ENCODE measurements at regions not wholly inside any gene's neighbourhood (a gene's known extent, or its start where the extent isn't known, plus 50 kb on each side); places are given as distances from the start of the nearest gene placed in this dataset.

GRCh38 chr13:55528434-55528833 lies 1612.3 kb upstream of the PRR20A start:
- no peaks in the 10 kb centered on the region for H3K9me3 ChIP-seq (ENCODE audit: insufficient read depth, low read depth, low read length)
- TF ChIP-seq EZH2 (IDR thresholded peaks at IDR 0.05; ENCODE audit: insufficient read depth, low read length) (no peak), CTCF (IDR thresholded peaks at IDR 0.05; ENCODE audit: insufficient read depth, low read depth, low read length) (no peak)
- Mint-ChIP-seq H3K36me3 (ENCODE audit: low read depth, unreplicated experiment) (no peaks in the 10 kb centered on the region), H3K27me3 (ENCODE audit: low read depth, unreplicated experiment) (no peaks in the 10 kb centered on the region), H3K4me1 (ENCODE audit: low read depth, unreplicated experiment) (peaks cover 2% of the 10 kb centered on the region), H3K9me3 (ENCODE audit: unreplicated experiment) (no peaks in the 10 kb centered on the region), H3K4me3 (ENCODE audit: unreplicated experiment) (no peak overlapping the region), H3K27ac (ENCODE audit: unreplicated experiment) (no peak overlapping the region)
- no peaks in the 10 kb centered on the region for H3K79me2 ChIP-seq (ENCODE audit: insufficient read depth, low read length)
- H2AFZ ChIP-seq (ENCODE audit: low read depth, low read length): no peak overlapping the region
- H3K27ac ChIP-seq (ENCODE audit: low read depth, low read length): no peak overlapping the region
- no peaks in the 10 kb centered on the region for H3K36me3 ChIP-seq (ENCODE audit: insufficient read depth, low read length)
- no peak overlapping the region for H3K9ac ChIP-seq (ENCODE audit: low read length)
- H3K4me3 ChIP-seq (ENCODE audit: insufficient read depth, low read depth, low read length): no peak overlapping the region
- no peaks in the 10 kb centered on the region for H3K4me1 ChIP-seq (ENCODE audit: insufficient read depth, low read length)
- H3K27me3 ChIP-seq (ENCODE audit: insufficient read depth, low read length): no peaks in the 10 kb centered on the region
- no peak for FAIRE-seq
- no peaks in the 10 kb centered on the region for H4K20me1 ChIP-seq (ENCODE audit: insufficient read depth, low read length)
- DNase-seq (ENCODE audit: low read depth): no peak
- H3K4me2 ChIP-seq (ENCODE audit: low read length): no peak overlapping the region

GRCh38 chr13:55534306-55534705 lies 1606.4 kb upstream of the PRR20A start:
- TF ChIP-seq EZH2 (IDR thresholded peaks at IDR 0.05; ENCODE audit: insufficient read depth, low read length) (no peak), CTCF (IDR thresholded peaks at IDR 0.05; ENCODE audit: insufficient read depth, low read depth, low read length) (no peak)
- Histone ChIP-seq H3K4me1 (ENCODE audit: insufficient read depth, low read length) (no peaks in the 10 kb centered on the region), H3K27me3 (ENCODE audit: insufficient read depth, low read length) (no peaks in the 10 kb centered on the region), H3K79me2 (ENCODE audit: insufficient read depth, low read length) (no peaks in the 10 kb centered on the region), H3K9me3 (ENCODE audit: insufficient read depth, low read depth, low read length) (no peaks in the 10 kb centered on the region), H4K20me1 (ENCODE audit: insufficient read depth, low read length) (no peaks in the 10 kb centered on the region), H2AFZ (ENCODE audit: low read depth, low read length) (no peak overlapping the region), H3K9ac (ENCODE audit: low read length) (no peak overlapping the region), H3K4me3 (ENCODE audit: insufficient read depth, low read depth, low read length) (no peak overlapping the region), H3K36me3 (ENCODE audit: insufficient read depth, low read length) (no peaks in the 10 kb centered on the region), H3K4me2 (ENCODE audit: low read length) (no peak overlapping the region), H3K27ac (ENCODE audit: low read depth, low read length) (no peak overlapping the region)
- no peak for FAIRE-seq
- DNase-seq (ENCODE audit: low read depth): no peak
- Mint-ChIP-seq H3K9me3 (ENCODE audit: unreplicated experiment) (peaks cover 3% of the 10 kb centered on the region), H3K36me3 (ENCODE audit: low read depth, unreplicated experiment) (no peaks in the 10 kb centered on the region), H3K4me3 (ENCODE audit: unreplicated experiment) (no peak overlapping the region), H3K27me3 (ENCODE audit: low read depth, unreplicated experiment) (no peaks in the 10 kb centered on the region), H3K4me1 (ENCODE audit: low read depth, unreplicated experiment) (no peaks in the 10 kb centered on the region), H3K27ac (ENCODE audit: unreplicated experiment) (no peak overlapping the region)

- H3K4me3 ChIP-seq (ENCODE audit: insufficient read depth, low read depth, low read length): no peak overlapping the region
- no peak overlapping the region for H3K27ac ChIP-seq (ENCODE audit: low read depth, low read length)
- FAIRE-seq (no peak), DNase-seq (ENCODE audit: low read depth) (no peak)
- Mint-ChIP-seq H3K9me3 (ENCODE audit: unreplicated experiment) (peaks cover 3% of the 10 kb centered on the region), H3K27me3 (ENCODE audit: low read depth, unreplicated experiment) (no peaks in the 10 kb centered on the region), H3K27ac (ENCODE audit: unreplicated experiment) (no peak overlapping the region), H3K4me3 (ENCODE audit: unreplicated experiment) (no peak overlapping the region), H3K36me3 (ENCODE audit: low read depth, unreplicated experiment) (no peaks in the 10 kb centered on the region), H3K4me1 (ENCODE audit: low read depth, unreplicated experiment) (no peaks in the 10 kb centered on the region)
- no peaks in the 10 kb centered on the region for H3K4me1 ChIP-seq (ENCODE audit: insufficient read depth, low read length)
- H3K9me3 ChIP-seq (ENCODE audit: insufficient read depth, low read depth, low read length): no peaks in the 10 kb centered on the region
- no peak overlapping the region for H3K9ac ChIP-seq (ENCODE audit: low read length)
- TF ChIP-seq CTCF (IDR thresholded peaks at IDR 0.05; ENCODE audit: insufficient read depth, low read depth, low read length): no peak
- no peaks in the 10 kb centered on the region for H3K79me2 ChIP-seq (ENCODE audit: insufficient read depth, low read length)
- no peaks in the 10 kb centered on the region for H4K20me1 ChIP-seq (ENCODE audit: insufficient read depth, low read length)
- H3K27me3 ChIP-seq (ENCODE audit: insufficient read depth, low read length): no peaks in the 10 kb centered on the region
- H3K36me3 ChIP-seq (ENCODE audit: insufficient read depth, low read length): no peaks in the 10 kb centered on the region
- no peak overlapping the region for H2AFZ ChIP-seq (ENCODE audit: low read depth, low read length)
- no peak overlapping the region for H3K4me2 ChIP-seq (ENCODE audit: low read length)
Measured at GRCh38 chr13:55538424-55538823, 1602.3 kb upstream of the PRR20A start.

Data from astrocyte (in vitro differentiated cells and primary cell).